T-helper 1 cell treated with Interleukin-12 subunit alpha and Interleukin-12 subunit beta and Interleukin-4 antibody, amounts not matched to agents 30 ng/mL and 1 ng/mL, for 36 hours (primary cell): ENCODE measurements at regions not wholly inside any gene's neighbourhood (a gene's known extent, or its start where the extent isn't known, plus 50 kb on each side); places are given as distances from the start of the nearest gene placed in this dataset.

Experiments
- intact Hi-C: fragments of 100-400 bp; cut with micrococcal nuclease; formaldehyde crosslinking; loops from one replicate; pipeline ENCODE4 v1.15.1; 2024

DNA sequence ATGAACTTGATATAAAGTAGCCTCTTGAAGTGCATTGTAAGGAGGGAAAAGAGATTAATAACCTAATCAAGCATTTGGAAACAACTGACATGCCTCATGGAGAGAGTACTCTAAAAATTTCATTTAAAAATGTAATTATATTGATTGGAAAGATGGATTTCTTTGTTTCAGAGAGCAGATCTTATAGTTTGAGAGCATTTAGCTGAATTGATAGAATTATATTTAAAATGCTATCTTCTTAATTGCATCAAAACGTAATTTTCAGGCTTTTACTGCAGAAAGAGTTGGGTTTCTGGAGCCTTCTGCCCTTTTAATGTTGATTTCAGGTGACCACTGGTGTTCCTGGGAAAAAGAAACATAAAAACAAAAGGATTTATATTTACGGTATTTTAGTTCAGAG lies 130.6 kb downstream of the EDN3 start:
- intact Hi-C loops: no loop called here

- intact Hi-C loops: no loop called here
Observed at GRCh38 chr20:59434960-59435359, 134.5 kb downstream of the EDN3 start.

- intact Hi-C loops: no loop called here
Observed at GRCh38 chr20:59435518-59435917, 135.1 kb downstream of the EDN3 start.

- intact Hi-C loops: no loop called here
Observed at GRCh38 chr20:59437601-59438031, 137.2 kb downstream of the EDN3 start.

- intact Hi-C loops: no loop called here
Observed at GRCh38 chr20:59438201-59438600, 137.8 kb downstream of the EDN3 start.

DNA sequence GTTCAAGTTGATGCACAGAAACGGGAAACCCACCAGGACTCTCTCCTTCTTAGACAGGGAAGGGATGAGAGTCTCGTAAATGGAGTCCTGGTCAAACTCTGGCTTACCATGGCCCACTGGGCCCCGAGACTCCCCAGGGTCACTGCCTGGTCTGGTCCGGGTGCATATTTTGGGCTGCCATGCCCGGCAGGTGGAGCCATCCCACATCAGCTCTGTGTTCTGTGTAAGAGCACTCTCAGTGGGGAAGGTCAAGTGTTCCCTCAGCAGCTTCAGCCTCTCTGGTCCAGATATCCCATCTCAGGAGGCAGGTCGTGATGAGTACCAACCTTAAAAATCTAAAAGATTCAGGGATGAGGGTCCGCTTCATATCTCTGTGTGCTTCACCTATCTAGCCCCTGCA lies 138.8 kb downstream of the EDN3 start:
- intact Hi-C loops: no loop called here

- intact Hi-C loops: no loop called here
Observed at GRCh38 chr20:59441306-59441705, 140.9 kb downstream of the EDN3 start.

- intact Hi-C loops: no loop called here
Observed at GRCh38 chr20:59441860-59442810, 141.7 kb downstream of the EDN3 start.

- intact Hi-C loops: no loop called here
Observed at GRCh38 chr20:59443550-59443949, 143.1 kb downstream of the EDN3 start.

GRCh38 chr20:59446376-59446775 lies 146.0 kb downstream of the EDN3 start:
- intact Hi-C loops: no loop called here

DNA sequence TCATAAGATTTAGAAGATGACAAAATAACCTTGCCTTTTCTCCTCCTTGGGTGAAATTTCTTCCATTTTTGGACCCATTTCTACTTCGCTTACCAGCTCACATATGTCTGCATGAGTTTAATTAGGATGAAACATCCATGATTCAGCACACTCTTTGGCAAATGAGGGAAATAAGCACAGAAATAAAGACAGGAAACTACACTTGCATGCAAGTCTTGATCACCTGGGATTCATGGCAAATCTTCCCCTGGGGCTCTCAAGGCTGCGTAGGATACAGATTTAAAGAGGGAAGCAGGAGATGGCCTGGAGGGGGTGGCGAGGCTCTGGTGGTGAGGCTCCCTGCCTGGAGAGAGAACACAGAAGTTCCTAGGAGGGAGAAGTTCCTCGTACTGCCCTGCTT lies 147.8 kb downstream of the EDN3 start:
- intact Hi-C loops: no loop called here

- intact Hi-C loops: no loop called here
Observed at GRCh38 chr20:59448851-59449444, 148.5 kb downstream of the EDN3 start.

- intact Hi-C loops: no loop called here
Observed at GRCh38 chr20:59451066-59451630, 150.7 kb downstream of the EDN3 start.

GRCh38 chr20:59451641-59452040 lies 151.2 kb downstream of the EDN3 start:
- intact Hi-C loops: no loop called here

- intact Hi-C loops: no loop called here
Observed at GRCh38 chr20:59452856-59453255, 151.5 kb upstream of the PHACTR3 start.

- intact Hi-C loops: no loop called here
Observed at GRCh38 chr20:59453759-59454560, 150.4 kb upstream of the PHACTR3 start.

- intact Hi-C loops: no loop called here
Observed at GRCh38 chr20:59455402-59456341, 148.7 kb upstream of the PHACTR3 start.

- intact Hi-C loops: no loop called here
Observed at GRCh38 chr20:59456342-59457279, 147.7 kb upstream of the PHACTR3 start.

DNA sequence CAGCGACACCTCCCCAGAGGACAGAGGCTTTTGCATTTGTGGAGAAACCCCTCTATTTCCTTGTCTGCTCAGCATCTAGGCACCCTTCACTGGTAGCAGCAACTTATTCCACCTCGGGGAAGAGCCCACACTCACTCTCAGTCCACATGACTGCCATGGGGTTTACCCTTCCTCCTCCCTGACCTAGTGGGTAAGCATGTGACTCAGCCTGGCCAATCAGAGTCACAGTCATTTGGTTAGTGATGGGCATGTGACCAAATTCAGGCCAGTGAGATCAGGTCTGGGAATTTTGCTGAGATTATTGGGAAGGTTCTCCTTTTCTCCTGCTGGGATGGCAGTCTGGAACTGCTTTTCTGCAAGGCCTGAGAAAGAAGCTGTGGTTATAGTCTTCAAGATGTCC lies 145.7 kb upstream of the PHACTR3 start:
- intact Hi-C loops: no loop called here
